Ishikawa (cell line): ENCODE measurements at regions not wholly inside any gene's neighbourhood (a gene's known extent, or its start where the extent isn't known, plus 50 kb on each side); places are given as distances from the start of the nearest gene placed in this dataset.

Experiments
- CEBPB ChIP-seq: IDR thresholded peaks from 2 replicates; pipeline ENCODE4 v1.6.1; 2012
- CREB1 ChIP-seq: IDR thresholded peaks from 2 replicates; pipeline ENCODE4 v1.6.1; 2012; ENCODE audit warnings: low read depth
- EGR1 ChIP-seq: IDR thresholded peaks from 2 replicates; pipeline ENCODE4 v1.6.1; 2012
- EP300 ChIP-seq: IDR thresholded peaks from 2 replicates; pipeline ENCODE4 v1.6.1; 2012; ENCODE audit warnings: borderline replicate concordance
- FOXM1 ChIP-seq: IDR thresholded peaks from 2 replicates; pipeline ENCODE4 v1.6.1; 2012; ENCODE audit warnings: low read depth, borderline replicate concordance
- NFIC ChIP-seq: IDR thresholded peaks from 2 replicates; pipeline ENCODE4 v1.6.1; 2012
- RAD21 ChIP-seq: IDR thresholded peaks from 2 replicates; pipeline ENCODE4 v1.6.1; 2012; ENCODE audit warnings: low read depth
- TAF1 ChIP-seq: IDR thresholded peaks from 2 replicates; pipeline ENCODE4 v1.6.1; 2012; ENCODE audit warnings: low read depth, mild to moderate bottlenecking
- TCF12 ChIP-seq: IDR thresholded peaks from 2 replicates; pipeline ENCODE4 v1.6.1; 2012; ENCODE audit warnings: low read depth
- TEAD4 ChIP-seq: IDR thresholded peaks from 2 replicates; pipeline ENCODE4 v1.6.1; 2012
- YY1 ChIP-seq: IDR thresholded peaks from 2 replicates; pipeline ENCODE4 v1.6.1; 2012; ENCODE audit warnings: low read depth
- ZBTB7A ChIP-seq: IDR thresholded peaks from 2 replicates; pipeline ENCODE4 v1.6.1; 2012; ENCODE audit warnings: low read depth
- TF ChIP-seq, protein P1 (sequence below): IDR thresholded peaks from 2 replicates; pipeline ENCODE4 v1.6.1; 2012; ENCODE audit warnings: low read depth, mild to moderate bottlenecking
- TF ChIP-seq, protein P2 (sequence below): IDR thresholded peaks from 2 replicates; pipeline ENCODE4 v1.6.1; 2012
- TF ChIP-seq, protein P3 (sequence below): IDR thresholded peaks from 2 replicates; pipeline ENCODE4 v1.6.1; 2012

DNA sequence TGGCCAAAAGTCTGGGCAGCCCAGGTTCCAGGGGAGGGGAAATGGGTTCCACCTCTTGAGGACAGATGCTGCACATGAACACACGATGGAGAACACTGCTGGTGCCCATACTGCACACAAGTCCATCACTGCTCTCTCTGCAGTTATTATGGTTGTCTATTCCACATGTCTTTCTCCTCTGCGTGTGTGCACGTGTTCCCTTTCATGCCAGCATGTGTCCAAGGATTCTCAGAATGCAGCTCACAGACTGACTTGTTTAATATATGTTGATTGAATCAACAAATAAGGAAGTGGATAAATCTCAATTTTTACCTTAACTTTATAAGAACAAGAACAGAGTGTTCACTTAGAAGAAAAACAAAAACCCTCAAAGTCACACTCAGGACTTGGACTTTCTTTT is 158.9 kb downstream of the FNDC1 start:
- TF ChIP-seq NFIC (no peak), RAD21 (no peak), YY1 (no peak), FOXM1 (no peak), ZBTB7A (no peak), TCF12 (no peak), CEBPB (no peak), CREB1 (no peak), EP300 (no peak), TEAD4 (no peak)
- TF ChIP-seq, protein P1, sequence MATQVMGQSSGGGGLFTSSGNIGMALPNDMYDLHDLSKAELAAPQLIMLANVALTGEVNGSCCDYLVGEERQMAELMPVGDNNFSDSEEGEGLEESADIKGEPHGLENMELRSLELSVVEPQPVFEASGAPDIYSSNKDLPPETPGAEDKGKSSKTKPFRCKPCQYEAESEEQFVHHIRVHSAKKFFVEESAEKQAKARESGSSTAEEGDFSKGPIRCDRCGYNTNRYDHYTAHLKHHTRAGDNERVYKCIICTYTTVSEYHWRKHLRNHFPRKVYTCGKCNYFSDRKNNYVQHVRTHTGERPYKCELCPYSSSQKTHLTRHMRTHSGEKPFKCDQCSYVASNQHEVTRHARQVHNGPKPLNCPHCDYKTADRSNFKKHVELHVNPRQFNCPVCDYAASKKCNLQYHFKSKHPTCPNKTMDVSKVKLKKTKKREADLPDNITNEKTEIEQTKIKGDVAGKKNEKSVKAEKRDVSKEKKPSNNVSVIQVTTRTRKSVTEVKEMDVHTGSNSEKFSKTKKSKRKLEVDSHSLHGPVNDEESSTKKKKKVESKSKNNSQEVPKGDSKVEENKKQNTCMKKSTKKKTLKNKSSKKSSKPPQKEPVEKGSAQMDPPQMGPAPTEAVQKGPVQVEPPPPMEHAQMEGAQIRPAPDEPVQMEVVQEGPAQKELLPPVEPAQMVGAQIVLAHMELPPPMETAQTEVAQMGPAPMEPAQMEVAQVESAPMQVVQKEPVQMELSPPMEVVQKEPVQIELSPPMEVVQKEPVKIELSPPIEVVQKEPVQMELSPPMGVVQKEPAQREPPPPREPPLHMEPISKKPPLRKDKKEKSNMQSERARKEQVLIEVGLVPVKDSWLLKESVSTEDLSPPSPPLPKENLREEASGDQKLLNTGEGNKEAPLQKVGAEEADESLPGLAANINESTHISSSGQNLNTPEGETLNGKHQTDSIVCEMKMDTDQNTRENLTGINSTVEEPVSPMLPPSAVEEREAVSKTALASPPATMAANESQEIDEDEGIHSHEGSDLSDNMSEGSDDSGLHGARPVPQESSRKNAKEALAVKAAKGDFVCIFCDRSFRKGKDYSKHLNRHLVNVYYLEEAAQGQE: no peak
- TF ChIP-seq, protein P2, sequence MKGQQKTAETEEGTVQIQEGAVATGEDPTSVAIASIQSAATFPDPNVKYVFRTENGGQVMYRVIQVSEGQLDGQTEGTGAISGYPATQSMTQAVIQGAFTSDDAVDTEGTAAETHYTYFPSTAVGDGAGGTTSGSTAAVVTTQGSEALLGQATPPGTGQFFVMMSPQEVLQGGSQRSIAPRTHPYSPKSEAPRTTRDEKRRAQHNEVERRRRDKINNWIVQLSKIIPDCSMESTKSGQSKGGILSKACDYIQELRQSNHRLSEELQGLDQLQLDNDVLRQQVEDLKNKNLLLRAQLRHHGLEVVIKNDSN: no peak
- TF ChIP-seq, protein P3, sequence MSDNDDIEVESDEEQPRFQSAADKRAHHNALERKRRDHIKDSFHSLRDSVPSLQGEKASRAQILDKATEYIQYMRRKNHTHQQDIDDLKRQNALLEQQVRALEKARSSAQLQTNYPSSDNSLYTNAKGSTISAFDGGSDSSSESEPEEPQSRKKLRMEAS: no peak

DNA sequence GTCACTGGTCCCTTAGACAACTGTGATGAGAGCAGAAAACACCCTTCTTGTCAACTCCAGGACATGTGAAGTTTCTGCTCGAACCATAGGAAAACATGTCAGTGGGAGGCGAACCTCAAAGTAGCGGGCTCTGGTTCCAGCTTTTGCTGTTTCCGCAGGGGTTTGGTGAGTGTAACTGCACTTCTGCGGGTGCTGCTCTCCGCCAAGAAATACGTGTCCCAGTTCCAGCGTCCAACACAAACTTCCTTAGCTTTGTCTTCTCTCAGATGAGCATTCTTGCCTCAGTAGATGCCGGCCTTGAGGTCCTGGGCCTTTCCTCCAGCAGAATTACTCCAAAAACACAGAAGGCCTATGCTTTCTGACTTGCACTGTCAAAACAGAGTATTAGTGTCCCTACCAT is 156.3 kb downstream of the FNDC1 start:
- no peak for TF ChIP-seq CEBPB
- no peak for TF ChIP-seq FOXM1
- TF ChIP-seq TAF1: no peak
- TF ChIP-seq, protein P1: no peak
- TF ChIP-seq ZBTB7A: no peak
- TF ChIP-seq YY1: no peak
- no peak for TF ChIP-seq EP300
- no peak for TF ChIP-seq TCF12
- TF ChIP-seq, protein P3: no peak
- TF ChIP-seq EGR1: no peak
- no peak for TF ChIP-seq NFIC
- TF ChIP-seq, protein P2: no peak
- TF ChIP-seq RAD21: no peak
- TF ChIP-seq TEAD4: no peak
- no peak for TF ChIP-seq CREB1

DNA sequence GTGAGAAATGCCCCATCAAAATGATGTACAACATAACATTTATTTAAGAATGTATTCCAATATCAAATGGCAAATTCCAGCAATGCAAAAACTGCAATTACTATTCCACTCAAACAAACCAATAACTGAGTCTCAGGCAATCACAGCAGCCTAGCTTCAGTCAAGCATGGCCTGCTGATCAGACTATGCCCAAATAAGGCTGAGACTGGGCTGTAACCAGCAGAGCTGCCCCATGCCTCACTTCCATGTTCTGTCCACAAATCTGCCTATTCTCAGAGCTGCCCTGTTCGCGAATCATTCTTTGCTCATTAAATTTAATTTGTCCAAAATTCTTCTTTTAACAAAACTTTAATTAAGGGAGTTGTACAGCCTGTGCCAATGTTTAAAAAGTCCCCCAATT is 155.4 kb downstream of the FNDC1 start:
- TF ChIP-seq CEBPB (no peak), EGR1 (no peak), FOXM1 (no peak), ZBTB7A (no peak), NFIC (no peak), TAF1 (no peak), EP300 (no peak), YY1 (no peak), TEAD4 (no peak), TCF12 (no peak)
- TF ChIP-seq, protein P2: no peak
- TF ChIP-seq, protein P3: no peak
- TF ChIP-seq, protein P1: no peak
